ENCODE measurements at regions not wholly inside any gene's neighbourhood (a gene's known extent, or its start where the extent isn't known, plus 50 kb on each side); places are given as distances from the start of the nearest gene placed in this dataset.

DNA sequence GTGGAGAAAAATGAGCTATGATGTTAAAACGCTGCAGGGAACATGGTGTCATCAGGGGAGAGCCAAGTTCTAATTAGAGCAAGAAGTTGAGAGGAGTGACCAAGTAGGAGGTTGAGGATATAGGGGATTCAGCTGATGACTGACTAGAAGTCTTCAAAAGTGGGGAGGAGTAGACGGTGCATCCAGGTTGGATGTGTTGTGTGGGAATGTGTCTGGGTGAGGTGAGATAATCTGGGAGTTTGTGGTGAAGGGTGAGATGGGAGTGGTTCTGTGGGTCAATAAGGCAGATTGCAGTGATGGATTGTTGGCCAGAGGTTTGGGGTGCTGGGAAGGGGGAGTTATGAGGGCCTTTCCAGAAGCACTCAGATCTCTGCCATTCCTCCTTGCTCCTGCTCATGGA is 72.0 kb upstream of the IRF2BP2 start:
- Histone ChIP-seq H3K4me3 (no peak overlapping the region), H3K27me3 (no peaks in the 10 kb centered on the region), H3K36me3 (no peaks in the 10 kb centered on the region), H3K4me1 (peaks cover 10% of the 10 kb centered on the region), H3K27ac (no peak overlapping the region), H3K9me3 (no peaks in the 10 kb centered on the region)
- no peak for ATAC-seq
- TF ChIP-seq, protein P1, sequence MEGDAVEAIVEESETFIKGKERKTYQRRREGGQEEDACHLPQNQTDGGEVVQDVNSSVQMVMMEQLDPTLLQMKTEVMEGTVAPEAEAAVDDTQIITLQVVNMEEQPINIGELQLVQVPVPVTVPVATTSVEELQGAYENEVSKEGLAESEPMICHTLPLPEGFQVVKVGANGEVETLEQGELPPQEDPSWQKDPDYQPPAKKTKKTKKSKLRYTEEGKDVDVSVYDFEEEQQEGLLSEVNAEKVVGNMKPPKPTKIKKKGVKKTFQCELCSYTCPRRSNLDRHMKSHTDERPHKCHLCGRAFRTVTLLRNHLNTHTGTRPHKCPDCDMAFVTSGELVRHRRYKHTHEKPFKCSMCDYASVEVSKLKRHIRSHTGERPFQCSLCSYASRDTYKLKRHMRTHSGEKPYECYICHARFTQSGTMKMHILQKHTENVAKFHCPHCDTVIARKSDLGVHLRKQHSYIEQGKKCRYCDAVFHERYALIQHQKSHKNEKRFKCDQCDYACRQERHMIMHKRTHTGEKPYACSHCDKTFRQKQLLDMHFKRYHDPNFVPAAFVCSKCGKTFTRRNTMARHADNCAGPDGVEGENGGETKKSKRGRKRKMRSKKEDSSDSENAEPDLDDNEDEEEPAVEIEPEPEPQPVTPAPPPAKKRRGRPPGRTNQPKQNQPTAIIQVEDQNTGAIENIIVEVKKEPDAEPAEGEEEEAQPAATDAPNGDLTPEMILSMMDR (IDR thresholded peaks at IDR 0.05), result no peak
- intact Hi-C loops (cut with DNase I), result no loop called here
- DNase-seq, result no peak

DNA sequence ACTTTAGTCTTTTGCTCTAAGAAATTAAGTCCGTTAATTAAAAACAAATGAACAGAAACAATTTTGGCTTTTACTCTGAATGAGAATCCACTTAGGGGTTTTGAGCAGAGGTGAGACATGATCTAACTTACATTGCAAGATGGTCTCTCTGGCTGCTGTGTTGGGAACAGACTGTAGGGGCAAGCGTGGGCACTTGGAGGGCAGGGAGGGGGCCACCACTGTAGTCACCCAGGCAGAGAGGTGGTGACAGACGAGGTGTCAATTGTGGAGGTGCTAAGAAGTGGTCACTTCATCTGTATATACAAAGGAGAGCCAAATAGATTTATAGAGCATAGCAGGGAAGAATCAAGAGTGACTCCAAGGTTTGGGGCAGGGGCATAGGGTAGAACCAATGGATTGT is 71.1 kb upstream of the IRF2BP2 start:
- no peak overlapping the region for H3K4me3 ChIP-seq
- DNase-seq, result no peak
- H3K4me1 ChIP-seq, result peaks cover 16% of the 10 kb centered on the region
- no peaks in the 10 kb centered on the region for H3K9me3 ChIP-seq
- no peaks in the 10 kb centered on the region for H3K27me3 ChIP-seq
- no peak for ATAC-seq
- H3K27ac ChIP-seq, result no peak overlapping the region
- H3K36me3 ChIP-seq, result no peaks in the 10 kb centered on the region
- intact Hi-C loops (cut with DNase I), result no loop called here
- TF ChIP-seq, protein P1 (IDR thresholded peaks at IDR 0.05), result no peak

DNA sequence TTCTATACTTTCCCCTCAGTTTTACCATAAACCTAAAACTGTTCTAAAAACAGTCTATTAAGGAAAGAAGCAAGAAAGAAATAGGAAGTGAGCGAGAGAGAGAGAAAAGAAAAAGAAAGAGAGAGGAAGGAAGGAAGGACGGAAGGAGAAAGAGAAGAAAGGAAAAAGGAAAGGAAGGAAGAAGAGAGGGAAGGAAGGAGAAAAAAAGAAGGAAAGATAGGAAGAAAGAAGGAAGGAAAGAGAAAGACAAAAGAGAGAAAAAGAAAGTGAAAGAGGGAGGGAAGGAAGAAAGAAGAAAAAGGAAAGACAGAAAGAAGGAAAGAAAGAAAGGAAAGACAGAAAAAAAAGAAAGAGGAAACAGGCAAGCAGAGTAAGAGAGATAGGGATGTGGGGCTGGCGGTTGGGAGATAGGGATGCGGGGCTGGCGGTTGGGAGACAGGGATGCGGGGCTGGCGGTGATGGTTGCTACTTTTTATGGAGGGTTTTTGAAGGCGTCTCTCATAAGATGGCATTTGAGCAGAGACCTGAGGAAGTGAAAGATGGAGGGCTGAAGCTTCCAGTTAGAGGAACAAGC is 70.4 kb upstream of the IRF2BP2 start:
- H3K4me3 ChIP-seq, result no peak overlapping the region
- H3K36me3 ChIP-seq, result no peaks in the 10 kb centered on the region
- ATAC-seq, result no peak
- H3K27ac ChIP-seq, result no peak overlapping the region
- intact Hi-C loops (cut with DNase I), result no loop called here
- no peaks in the 10 kb centered on the region for H3K9me3 ChIP-seq
- TF ChIP-seq, protein P1 (IDR thresholded peaks at IDR 0.05), result no peak
- DNase-seq, result no peak
- H3K4me1 ChIP-seq, result peaks cover 22% of the 10 kb centered on the region
- H3K27me3 ChIP-seq, result no peaks in the 10 kb centered on the region

DNA sequence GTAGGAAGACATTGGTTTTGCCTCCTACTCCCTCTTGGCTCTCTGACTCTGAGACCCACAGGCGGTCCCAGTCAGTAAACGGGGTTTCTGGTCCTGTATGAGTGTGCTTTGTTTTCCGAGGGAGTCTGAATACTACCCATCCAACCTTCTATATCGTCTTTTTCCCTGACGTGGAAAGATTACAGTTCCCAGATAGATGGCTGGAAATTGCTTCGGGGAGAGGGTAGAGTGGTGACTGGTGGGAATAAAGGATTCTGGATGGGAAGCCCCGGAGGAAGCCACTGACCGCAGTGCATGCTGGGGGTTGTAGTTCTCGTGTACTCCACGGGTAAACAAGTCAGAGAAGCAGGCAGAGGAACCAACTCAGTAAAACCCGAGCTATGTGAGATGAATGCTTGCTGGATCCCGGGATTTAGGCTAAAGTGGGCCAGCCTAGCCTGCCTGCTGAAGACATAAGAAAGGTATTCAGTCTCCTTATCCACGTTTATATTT is 66.2 kb upstream of the IRF2BP2 start:
- H3K27me3 ChIP-seq, result no peaks in the 10 kb centered on the region
- H3K4me1 ChIP-seq, result peaks cover 12% of the 10 kb centered on the region
- TF ChIP-seq, protein P1 (IDR thresholded peaks at IDR 0.05), result no peak
- H3K9me3 ChIP-seq, result no peaks in the 10 kb centered on the region
- peak overlapping the region; percentile 45 for H3K4me3 ChIP-seq
- peak overlapping the region; percentile 56 for H3K27ac ChIP-seq
- intact Hi-C loops (cut with DNase I), result no loop called here
- ATAC-seq (peak; percentile 90), DNase-seq (peak; percentile 88)
- H3K36me3 ChIP-seq, result no peaks in the 10 kb centered on the region

DNA sequence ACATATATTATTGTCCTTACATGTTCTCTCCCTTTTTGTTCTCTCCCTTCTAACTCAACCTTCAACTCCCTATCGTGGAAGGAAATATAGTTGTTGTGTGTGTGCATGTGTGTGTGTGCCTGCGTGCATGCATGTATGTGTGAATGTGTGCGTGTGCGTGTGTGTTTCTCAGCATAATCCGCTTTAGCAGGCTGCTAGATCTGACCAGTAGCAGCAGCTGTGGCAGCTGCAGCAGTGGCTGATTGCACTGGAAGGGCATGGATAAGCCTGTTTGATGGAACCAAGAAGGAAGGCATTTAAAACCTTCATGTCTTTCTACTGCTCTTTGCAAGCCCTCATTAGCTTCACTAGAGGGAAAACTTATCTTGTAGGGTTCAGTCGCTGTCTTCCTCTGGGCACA is 65.6 kb upstream of the IRF2BP2 start:
- DNase-seq (no peak), ATAC-seq (no peak)
- Histone ChIP-seq H3K9me3 (no peaks in the 10 kb centered on the region), H3K36me3 (no peaks in the 10 kb centered on the region), H3K27ac (no peak overlapping the region), H3K4me3 (peak overlapping the region; percentile 45), H3K27me3 (no peaks in the 10 kb centered on the region), H3K4me1 (peaks cover 12% of the 10 kb centered on the region)
- intact Hi-C loops (cut with DNase I), result no loop called here
- TF ChIP-seq, protein P1 (IDR thresholded peaks at IDR 0.05), result no peak

DNA sequence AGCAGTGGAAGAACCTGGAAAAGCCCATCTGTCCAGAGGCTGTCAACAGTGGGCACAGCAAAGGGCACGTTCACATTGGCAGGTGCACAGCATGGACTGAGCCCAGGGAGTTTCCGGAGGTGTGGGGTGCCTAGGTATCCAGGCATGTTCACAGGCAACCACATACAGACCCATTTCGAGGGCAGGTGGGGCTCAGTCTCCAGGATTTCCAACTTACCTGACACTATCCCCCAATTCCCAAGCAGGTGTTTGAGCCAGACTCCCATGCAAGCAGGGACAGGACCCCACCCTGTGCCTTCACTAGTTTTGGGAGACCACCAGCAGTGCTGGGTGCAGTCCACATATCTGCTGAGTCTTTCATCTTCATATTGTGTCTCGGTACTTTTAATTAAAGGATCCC is 65.0 kb upstream of the IRF2BP2 start:
- DNase-seq (no peak), ATAC-seq (no peak)
- TF ChIP-seq, protein P1 (IDR thresholded peaks at IDR 0.05), result no peak
- H3K4me1 ChIP-seq, result peaks cover 12% of the 10 kb centered on the region
- intact Hi-C loops (cut with DNase I), result no loop called here
- H3K9me3 ChIP-seq, result no peaks in the 10 kb centered on the region
- no peaks in the 10 kb centered on the region for H3K36me3 ChIP-seq
- no peaks in the 10 kb centered on the region for H3K27me3 ChIP-seq
- H3K4me3 ChIP-seq, result no peak overlapping the region
- no peak overlapping the region for H3K27ac ChIP-seq
